ENCODE measurements at regions not wholly inside any gene's neighbourhood (a gene's known extent, or its start where the extent isn't known, plus 50 kb on each side); places are given as distances from the start of the nearest gene placed in this dataset.
"Not testable (repeated sequence)": the region's sequence is repeated elsewhere in the genome, so short reads cannot be mapped to it uniquely, and the experiment has no call there.

- DNase-seq, result no peak
These were observed 121.0 kb upstream of the SLC39A10 start for GRCh38 chr2:195535911-195536522.

- no peak for DNase-seq
These were observed 122.1 kb upstream of the SLC39A10 start for GRCh38 chr2:195534971-195535370.

GRCh38 chr2:195533771-195534642 is 123.0 kb upstream of the SLC39A10 start:
- no peak for DNase-seq

- no peak for DNase-seq
These were observed 124.3 kb upstream of the SLC39A10 start for GRCh38 chr2:195532628-195533271.

DNA sequence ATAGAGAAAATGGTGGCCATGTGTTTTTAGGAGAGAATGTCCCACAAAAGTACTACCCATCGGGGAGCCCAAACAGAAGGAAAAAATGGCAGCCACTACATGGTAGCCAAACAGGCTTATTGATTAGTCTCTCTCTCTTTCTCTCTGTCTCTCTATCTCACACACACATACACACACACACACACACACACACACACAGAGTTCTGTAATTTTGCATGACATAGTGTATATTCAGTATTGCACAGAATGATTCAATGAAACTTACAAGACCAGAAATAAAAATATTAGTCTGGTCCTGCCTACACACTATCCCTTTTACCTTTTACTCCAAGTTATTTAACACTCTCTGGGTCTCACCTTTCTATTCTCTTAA is 124.8 kb upstream of the SLC39A10 start:
- no peak for DNase-seq

- no peak for DNase-seq
These were observed 125.3 kb upstream of the SLC39A10 start for GRCh38 chr2:195531754-195532153.

DNA sequence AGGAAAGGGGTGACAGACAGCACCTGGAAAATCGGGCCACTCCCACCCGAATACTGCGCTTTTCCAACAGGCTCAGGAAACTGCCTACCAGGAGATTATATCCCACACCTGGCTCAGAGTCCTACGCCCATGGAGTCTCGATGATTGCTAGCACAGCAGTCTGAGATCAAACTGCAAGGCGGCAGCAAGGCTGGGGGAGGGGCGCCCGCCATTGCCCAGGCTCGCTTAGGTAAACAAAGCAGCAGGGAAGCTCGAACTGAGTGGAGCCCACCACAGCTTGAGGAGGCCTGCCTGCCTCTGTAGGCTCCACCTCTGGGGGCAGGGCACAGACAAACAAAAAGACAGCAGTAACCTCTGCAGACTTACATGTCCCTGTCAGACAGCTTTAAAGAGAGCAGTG is 133.8 kb upstream of the SLC39A10 start:
- DNase-seq, result not testable (repeated sequence)

DNA sequence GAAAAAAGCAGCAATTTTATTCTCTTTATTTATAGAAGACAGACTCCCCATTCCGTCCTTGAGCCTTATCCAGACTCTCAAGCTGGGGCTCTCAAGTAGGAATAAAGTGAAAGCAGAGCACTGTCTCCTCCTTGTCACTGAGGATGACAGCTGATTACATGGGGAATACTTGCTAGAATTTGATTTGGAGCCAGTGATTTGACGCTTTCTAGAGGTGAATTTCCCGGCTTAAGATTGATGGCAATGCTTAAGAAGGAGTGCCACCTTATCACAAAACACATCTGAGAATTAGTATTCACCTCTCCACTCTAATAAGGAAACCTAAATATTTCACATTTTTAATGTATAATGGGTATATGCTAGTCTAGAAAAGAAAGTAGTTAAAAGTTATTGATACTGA is 135.4 kb upstream of the SLC39A10 start:
- DNase-seq, result no peak

GRCh38 chr2:195520671-195521155 is 136.3 kb upstream of the SLC39A10 start:
- no peak for DNase-seq

DNA sequence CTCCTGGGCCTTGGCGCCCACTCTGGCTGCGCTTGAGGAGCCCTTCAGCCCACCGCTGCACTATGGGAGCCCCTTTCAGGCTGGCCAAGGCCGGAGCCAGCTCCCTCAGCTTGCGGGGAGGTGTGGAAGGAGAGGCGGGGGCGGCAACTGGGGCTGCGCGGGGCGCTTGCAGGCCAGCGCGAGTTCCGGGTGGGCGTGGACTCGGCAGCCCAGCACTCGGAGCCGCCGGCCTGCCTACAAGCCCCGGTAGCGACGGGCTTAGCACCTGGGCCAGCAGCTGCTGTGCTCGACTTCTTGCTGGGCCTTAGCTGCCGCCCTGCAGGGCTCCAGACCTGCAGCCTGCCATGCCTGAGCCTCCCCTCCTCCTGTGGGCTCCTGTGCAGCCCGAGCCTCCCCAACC is 141.5 kb upstream of the SLC39A10 start:
- no peak for DNase-seq

DNA sequence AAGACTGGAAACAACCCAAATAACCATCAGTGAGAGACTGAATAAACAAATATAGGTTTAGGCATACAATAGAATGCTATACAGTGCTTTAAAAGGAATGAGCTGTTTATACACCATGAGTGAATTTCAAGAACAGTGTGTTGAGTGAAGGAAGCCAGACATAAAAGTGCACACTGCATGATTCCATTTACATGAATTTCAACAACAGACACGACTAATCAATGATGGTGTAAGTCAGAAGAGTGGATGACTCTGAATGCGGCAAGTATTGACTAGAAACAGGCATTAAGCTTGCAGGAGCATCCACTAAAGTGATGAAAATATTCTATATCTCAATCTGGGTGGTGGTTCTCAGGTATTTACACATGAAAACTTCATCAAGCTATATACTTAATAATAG is 142.7 kb upstream of the SLC39A10 start:
- no peak for DNase-seq

GRCh38 chr2:195513119-195513518 is 143.9 kb upstream of the SLC39A10 start:
- no peak for DNase-seq

DNA sequence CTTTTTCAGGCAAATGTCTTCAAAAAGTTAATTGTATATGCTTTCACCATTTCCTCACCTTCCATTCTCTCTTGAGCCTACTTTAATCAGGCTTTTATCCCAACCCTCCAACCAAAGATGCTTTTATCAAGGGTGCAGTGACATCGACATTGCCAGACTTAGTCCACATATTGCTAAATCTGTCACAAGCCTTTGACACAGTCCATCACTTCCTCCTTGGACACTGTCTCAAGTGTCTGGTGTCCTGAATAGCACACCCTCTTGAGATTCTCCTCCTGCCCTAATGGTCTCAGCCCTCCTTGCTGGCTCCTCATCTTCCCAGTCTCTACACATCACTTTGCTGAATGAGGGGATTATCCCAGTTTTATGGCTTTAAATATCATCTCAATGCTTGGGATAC is 147.5 kb upstream of the SLC39A10 start:
- DNase-seq, result no peak

- DNase-seq, result no peak
These were observed 148.9 kb upstream of the SLC39A10 start for GRCh38 chr2:195508139-195508455.

- no peak for DNase-seq
These were observed 149.4 kb upstream of the SLC39A10 start for GRCh38 chr2:195507447-195508138.

GRCh38 chr2:195505701-195506100 is 151.3 kb upstream of the SLC39A10 start:
- no peak for DNase-seq

DNA sequence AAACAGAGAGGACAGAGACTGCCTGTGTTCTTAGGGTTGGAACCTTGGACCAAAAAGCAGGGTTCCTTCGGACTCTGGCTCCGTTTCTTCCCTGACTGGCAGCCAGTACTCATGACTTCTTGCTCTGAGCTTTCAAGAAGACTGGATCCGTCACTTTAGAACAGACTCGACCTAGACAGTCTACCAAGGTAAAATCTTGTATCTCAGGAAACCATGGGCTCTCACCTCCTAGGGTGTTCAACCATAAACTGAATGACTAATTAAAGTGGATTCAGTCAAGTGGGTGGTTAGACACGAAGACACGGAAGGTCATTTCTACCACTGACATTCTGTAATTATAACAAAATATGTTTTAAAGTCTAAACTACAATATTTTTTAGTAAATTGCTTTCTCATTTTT is 153.8 kb upstream of the SLC39A10 start:
- DNase-seq, result no peak

DNA sequence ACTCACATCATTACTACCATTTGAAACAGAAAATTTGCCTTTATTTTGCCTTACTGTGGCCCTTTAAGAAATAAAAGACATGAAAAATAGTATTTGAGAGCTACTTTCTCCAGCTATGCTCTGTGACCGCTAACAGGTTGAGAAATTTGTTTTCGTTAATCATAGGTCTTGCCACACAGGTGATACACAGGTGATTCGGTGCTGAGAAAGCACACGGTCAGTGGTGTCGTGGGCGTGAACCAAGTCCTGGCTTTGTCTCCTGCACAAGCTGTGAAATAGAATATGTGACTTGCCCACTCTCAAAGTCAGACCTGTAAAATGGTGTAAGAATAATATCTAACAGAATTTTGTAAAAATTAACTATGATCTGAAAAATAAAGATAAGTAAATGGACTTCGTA is 155.3 kb upstream of the SLC39A10 start:
- no peak for DNase-seq

DNA sequence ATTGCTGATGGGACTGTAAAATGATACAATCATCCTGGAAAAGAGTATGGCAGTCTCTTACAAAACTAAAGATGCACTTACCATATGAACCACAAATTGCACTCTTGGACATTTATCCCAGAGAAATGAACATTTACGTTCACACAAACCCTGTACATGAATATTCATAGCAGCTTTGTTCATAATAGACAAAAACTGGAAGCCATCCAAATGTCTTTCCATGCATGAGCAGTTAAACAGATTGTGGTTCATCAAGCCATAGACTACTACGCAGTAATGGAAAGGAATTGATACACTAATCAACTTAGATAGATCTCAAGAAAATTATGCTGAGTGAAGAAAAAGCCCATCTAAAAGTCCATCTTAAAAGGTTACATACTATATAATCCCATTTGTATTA is 156.1 kb upstream of the SLC39A10 start:
- DNase-seq, result no peak

DNA sequence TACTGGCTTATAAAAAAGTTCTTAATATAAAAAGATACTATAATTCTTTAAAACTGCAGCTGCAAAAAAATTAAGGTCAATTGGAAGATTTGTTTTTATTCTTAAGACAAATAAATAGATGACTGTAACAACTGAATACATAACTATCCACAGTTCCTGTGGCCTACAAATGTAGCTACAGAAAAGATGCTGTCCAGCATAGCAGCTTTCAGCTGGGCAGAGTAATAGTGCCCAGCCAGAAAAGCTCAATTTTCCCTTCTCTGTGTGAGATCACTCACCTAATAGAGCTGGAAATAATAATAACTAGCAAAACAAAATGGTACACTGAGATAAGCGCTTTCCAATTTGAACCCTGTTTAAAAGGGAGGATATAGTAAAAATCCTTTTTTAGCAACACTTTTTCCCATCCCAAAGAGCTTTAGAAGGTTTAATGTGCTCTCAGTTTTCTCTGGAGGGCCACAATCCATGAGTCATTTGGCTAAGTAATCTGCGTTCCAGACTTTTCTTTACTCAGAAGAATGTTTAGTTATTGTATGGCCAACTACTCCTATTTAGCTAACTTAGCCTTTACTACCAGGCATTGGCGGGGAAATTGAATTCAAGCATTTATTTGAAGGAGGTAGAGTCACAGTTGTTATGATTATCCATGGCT is 158.1 kb upstream of the SLC39A10 start:
- DNase-seq, result no peak

GRCh38 chr2:195498176-195498575 is 158.8 kb upstream of the SLC39A10 start:
- DNase-seq, result no peak

GRCh38 chr2:195496991-195497390 is 160.0 kb upstream of the SLC39A10 start:
- DNase-seq, result no peak

- no peak for DNase-seq
These were observed 161.1 kb upstream of the SLC39A10 start for GRCh38 chr2:195495966-195496365.

Measured in NCI-H187 (cell line).